GM08714 (cell line): ENCODE measurements at regions not wholly inside any gene's neighbourhood (a gene's known extent, or its start where the extent isn't known, plus 50 kb on each side); places are given as distances from the start of the nearest gene placed in this dataset.
"Not testable (repeated sequence)": the region's sequence is repeated elsewhere in the genome, so short reads cannot be mapped to it uniquely, and the experiment has no call there.

Experiments used
- H3K4me3 ChIP-seq: fragments of 200-500 bp; sonication (Bioruptor generic); 2 replicates; pipeline ENCODE4 v1.5.1; 2014; ENCODE audit warnings: mild to moderate bottlenecking, low read length, inconsistent platforms
- ZNF274 ChIP-seq: IDR thresholded peaks from 2 replicates; pipeline ENCODE4 v1.6.1; 2012; ENCODE audit warnings: mild to moderate bottlenecking, low read depth, low read length

DNA sequence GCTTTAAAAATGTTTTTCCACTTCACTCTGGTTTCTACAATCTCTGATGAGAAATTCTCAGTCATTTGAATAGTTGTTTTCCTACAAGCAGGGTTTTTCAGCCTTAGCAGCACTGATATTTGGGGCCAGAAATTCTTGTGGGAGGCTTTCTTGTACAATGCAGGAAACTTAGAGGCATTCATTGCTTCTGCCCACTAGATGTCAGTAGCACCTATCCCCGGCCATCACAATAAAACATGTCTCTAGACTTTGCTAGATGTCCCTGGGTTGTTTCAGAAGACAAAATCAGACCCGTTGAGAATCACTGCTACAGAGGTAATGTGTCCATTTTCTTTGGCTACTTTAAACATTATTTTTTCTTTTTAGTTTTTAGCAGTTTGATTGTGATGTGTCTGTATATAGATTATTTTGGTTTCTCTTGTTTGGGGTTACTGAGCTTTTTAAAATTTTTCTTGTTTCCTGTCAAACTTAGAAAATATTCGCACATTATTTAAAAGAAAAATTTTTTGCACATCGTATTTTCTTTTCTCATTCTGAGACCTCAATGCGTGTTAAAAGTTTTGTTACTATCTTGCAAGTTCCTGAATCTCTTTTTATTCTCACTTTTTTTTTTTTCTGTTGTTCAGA lies 60.8 kb upstream of the CCDC179 start:
- no peak overlapping the region for H3K4me3 ChIP-seq
- TF ChIP-seq ZNF274 = no peak

DNA sequence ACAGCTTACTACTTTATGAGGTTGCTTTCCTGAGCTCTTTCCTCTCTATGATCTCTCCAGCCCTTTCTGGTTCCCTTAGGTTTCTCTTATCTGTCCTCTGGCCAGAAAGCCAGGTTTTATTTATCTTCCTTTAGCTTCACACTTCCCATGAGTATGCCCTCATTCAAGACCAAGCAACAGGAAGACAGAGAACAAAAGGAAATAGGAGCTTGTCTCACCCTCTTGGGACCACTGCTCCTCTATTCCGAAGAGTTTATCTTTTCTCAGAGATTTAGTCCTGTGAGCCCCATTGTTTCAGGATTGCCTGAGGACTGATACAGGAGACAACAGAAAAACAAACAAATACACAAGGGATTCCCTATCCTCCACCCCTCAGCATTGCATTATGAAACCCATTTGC lies 62.4 kb upstream of the CCDC179 start:
- H3K4me3 ChIP-seq = no peak overlapping the region
- no peak for TF ChIP-seq ZNF274

DNA sequence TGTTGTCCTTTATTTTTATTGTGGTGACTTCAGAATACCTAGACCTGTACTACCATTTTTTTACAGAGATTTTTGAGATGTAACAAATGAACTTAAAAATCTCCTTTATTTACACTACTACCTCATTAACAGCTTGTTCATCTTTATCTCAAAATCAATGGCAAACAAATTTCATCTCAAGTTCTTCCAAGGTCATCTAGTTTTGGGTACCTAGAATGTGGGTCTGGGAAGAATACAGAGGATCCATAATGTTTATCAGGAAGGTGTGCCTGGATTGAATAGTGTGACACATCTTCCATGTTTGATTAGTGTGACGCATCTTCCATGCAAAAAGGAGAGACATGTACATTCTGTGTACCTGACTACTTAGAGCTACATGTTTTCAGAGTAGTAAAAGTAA lies 63.3 kb upstream of the CCDC179 start:
- H3K4me3 ChIP-seq = no peak overlapping the region
- TF ChIP-seq ZNF274 = no peak

DNA sequence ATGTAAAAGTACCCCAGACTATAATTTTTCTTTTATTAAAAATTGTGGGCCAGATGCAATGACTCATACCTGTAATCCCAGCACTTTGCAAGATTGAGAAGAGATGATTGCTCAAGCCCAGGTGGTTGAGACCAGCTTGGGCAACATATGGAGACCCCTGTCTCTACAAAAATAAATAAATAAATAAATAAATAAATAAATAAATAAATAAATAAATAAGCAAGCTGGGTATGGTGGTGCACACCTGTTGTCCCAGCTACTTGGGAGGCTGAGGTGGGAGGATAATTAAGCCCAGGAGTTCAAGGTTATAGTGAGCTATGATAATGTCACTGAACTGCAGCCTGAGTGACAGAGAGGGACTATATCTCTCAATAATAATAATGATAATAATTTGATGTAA lies 66.1 kb upstream of the CCDC179 start:
- H3K4me3 ChIP-seq = no peak overlapping the region
- no peak for TF ChIP-seq ZNF274

DNA sequence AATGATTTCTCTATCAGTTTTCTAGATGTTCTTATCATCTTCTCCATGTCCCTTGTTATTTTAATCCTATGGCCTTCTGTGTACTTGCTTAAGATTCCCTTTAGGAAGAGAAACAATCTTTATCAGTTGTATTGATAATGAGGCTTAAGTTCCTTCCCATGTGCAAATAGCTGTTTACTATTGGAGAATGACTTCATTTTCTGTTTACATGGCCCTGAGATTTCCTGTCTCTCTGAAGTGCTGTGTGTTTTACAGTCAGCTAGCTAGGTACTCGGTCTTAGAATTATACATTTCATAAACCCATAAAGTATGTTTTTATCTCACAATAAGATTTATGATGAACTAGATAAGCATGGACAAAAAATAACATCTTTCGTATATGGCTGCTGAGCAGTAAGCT lies 67.5 kb upstream of the CCDC179 start:
- TF ChIP-seq ZNF274 = no peak
- H3K4me3 ChIP-seq = no peak overlapping the region

DNA sequence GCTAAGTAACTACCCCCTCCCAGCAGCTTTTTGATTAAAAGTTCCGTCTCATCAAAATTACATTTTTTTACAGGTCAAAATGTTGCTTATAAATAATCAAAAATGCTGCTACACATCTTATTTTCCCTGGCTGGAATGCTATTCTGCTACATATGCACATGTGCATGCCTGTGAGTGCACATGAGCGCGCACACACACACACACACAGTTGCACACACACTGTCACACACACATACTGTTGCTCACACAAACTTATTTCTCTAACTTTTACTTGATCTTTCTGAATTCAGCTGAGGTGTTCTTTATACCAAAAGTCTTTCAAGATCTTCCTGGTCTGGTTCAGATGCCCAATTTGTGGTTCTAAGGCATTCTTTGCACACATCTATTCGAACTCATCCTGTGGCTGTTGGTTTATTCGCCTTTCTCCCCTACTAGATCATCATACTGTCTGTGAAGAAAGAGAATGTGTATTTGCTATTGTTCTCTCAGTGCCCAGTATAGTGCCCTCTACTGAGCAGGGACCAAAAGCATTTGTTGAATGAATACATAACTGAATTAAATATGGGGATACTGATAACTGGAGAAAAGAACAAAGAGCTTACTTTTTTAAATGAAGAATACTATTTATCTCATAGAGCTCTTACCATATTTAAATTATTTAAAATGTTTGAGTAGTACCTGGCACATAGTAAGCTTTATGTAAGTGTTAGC lies 68.1 kb upstream of the CCDC179 start:
- H3K4me3 ChIP-seq = no peak overlapping the region

DNA sequence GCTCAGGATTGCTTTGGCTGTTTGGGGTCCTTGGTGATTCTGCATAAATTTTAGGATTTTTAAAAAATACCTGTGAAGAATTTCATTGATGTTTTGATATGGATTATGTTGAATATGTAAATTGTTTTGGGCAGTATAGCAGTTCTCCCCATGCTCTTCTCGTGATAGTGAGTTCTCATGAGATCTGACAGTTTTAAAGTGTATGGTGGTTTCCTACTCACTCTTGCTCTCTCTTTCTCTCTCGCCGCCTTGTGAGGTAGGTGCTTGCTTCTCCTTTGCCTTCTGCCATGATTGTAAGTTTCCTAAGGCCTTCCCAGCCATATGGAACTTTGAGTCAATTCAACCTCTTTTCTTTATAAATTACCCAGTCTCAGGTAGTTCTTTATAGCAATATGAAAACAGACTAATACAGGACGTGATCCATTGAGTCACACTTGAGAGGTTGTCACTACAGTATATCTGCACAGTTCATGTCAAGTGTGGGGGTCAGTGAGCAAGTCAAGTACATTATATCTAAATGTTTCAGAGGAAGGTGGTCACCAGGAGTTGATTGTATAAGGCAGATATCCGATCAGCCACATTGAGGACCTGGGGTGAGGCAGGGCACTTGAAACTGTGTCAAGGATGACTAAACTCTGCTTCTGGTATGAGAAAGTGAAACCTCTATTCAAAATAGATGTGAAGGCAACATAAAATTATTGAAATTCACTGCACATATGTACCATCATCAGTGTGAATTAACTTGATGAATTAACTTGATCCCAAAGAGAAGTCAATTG lies 70.7 kb upstream of the CCDC179 start:
- H3K4me3 ChIP-seq = no peak overlapping the region
- no peak for TF ChIP-seq ZNF274

More for the DNA sequence above, 68.1 kb upstream of the CCDC179 start:
- no peak for TF ChIP-seq ZNF274

DNA sequence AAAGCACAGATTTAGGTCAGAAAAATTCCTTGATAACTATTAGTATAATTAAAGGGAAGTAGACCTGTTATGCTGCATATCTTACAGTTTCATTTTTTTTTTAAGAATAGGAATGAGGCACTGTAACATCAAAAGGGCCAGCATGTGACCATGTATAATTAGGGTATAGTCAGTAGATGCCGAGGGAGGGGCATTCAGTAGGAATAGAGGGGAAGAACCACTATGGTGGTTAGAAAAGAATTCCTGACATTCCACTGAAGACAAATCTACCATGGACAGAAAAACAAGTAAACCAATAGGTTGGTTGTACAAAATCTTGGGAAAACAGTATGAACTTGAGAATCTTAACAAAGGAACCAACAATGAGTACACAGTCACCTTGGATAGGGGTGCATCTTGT lies 78.4 kb upstream of the CCDC179 start:
- no peak for TF ChIP-seq ZNF274
- H3K4me3 ChIP-seq = no peak overlapping the region

DNA sequence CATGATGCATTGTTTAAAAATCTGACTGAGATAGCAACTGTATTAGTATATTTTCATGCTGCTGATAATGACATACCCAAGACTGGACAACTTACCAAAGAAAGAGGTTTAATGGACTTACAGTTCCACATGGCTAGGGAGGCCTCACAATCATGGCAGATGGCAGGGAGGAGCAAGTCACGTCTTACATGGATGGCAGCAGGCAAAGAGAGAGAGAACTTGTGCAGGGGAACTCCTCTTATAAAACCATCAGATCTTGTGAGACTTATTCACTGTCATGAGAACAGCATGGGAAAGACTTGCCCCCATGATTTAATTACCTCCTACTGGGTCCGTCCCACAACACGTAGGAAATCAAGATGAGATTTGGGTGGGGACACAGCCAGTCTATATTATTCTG lies 81.3 kb upstream of the CCDC179 start:
- H3K4me3 ChIP-seq = not testable (repeated sequence)

DNA sequence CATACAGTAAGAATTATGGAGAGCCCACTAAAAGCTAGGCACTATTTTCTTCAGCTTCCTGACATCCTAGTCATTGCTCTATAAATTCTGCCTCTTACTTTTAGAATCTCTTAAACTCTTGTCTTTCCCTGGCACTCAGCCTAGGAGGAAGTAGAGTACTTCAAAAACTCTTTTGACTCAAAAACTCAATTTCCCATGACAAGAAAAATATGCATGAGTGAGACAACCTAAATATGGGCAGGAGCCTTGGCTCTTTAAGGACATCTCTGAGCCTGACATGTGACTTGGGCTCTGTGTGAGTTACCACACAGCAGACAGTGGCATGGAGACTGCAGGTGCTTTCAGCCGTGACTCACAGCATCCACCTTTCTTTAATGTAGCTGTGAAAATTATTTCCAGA lies 97.5 kb upstream of the CCDC179 start:
- no peak overlapping the region for H3K4me3 ChIP-seq
- TF ChIP-seq ZNF274 = no peak

DNA sequence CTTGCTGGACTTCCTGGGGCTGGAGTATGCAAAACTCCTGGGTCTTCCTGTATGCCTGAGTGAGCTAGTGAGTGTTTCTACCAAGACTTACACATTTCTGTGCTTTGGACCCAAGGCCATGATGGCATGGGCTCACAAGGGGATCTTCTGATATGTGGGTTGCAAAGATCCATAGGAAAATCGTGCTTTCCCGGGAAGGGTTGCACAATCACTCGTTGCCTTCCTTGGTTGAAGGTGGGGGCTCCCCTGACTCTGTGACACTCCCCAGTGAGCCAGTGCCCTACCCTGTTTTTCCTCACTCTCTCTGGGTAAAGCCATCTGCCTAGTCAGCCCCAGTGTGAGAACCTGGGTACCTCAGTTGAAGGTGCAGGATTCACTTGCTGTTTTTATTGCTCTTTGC lies 114.0 kb upstream of the CCDC179 start:
- no peak overlapping the region for H3K4me3 ChIP-seq
- TF ChIP-seq ZNF274 = no peak

DNA sequence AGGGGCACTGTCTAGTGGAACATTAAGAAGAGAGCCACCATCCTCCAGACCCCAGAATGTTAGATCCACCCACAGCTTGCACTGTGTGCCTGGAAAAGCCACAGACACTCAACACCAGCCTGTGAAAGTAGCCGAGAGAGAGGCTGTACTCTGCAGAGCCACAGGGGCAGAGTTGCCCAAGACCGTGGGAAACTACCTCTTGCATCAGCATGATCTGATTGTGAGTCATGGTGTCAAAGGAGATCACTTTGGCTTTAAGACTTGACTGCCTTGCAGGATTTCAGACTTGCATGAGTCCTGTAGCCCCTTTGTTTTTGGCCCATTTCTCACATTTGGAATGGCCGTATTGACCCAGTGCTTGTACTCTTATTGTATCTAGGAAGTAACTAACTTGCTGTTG lies 115.9 kb upstream of the CCDC179 start:
- H3K4me3 ChIP-seq = no peak overlapping the region
- no peak for TF ChIP-seq ZNF274

DNA sequence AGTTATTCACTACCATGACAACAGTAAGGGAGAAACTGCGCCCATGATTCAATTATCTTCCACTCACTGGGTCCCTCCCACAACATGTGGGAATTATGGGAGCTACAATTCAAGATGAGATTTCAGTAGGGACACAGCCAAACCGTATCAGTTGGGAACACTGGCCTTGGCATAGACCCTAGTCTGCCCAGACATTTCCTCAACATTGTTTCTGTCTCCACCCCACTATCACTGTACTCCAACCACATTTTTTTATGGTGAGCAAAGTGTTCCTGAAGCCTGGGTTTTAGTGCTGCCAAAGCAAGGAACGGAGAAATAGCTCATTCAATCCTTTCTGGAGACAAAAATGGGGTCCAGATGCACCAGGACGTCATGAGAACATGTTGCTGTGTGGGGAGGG lies 122.6 kb upstream of the CCDC179 start:
- no peak overlapping the region for H3K4me3 ChIP-seq
- no peak for TF ChIP-seq ZNF274

DNA sequence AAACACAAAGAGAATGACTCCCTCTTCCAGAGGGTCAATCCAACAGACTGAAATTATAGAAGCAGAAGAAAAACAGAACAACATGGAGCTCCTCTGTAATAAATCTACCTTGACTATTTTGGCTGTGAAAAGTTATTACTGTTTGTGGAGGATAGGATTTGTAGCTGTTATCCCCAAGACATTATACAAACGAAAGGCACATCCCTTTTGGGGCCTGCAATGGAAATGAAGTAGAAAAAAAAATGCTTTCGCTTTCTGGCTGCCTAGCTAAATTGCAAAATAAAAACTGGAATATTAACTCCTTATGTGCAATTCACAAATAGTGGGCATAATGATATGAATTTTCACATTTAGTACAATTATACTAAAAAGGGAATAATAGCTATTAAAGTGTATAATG lies 123.8 kb upstream of the CCDC179 start:
- TF ChIP-seq ZNF274 = no peak
- no peak overlapping the region for H3K4me3 ChIP-seq

DNA sequence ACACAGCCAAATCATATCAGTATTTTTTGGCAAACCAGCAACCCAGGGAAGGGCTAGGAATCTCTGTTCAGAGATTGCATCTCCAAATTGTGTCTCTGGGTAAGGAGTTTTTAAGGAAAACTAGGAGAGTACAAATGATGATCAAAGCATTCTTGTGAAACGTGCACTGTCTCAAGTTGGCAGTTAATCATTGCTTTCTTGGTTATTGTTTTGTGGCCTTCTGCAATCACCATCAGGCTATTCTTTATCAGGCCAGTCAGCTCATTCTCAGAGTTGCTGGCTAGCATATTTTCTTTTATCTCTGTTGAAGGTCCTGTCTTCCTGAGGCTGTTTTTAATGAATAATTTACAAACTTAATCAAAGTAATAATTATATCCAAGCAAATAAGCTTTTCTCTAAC lies 129.1 kb upstream of the CCDC179 start:
- no peak overlapping the region for H3K4me3 ChIP-seq
- no peak for TF ChIP-seq ZNF274
